ENCODE measurements at regions not wholly inside any gene's neighbourhood (a gene's known extent, or its start where the extent isn't known, plus 50 kb on each side); places are given as distances from the start of the nearest gene placed in this dataset.

DNA sequence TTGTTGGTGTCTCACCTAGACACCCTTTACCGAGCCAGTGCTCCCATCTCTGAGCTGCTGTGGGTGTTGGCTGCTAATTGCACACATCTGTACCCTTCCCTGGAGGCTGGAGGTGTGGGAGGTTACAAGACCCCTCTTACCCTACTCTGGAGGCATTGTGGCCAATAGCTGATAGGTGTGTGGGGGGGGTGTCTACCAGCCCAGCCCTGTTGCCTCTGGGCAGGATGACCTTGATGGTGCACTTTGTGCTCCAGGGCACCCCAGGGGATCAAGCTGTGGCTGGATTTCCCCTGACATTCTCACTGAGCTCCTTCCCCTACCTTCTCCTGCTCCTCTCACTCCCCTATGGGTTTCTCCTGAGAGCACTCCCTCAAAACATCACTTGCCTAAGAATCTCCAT, 104.7 kb upstream of the ADPGK start:
- Histone ChIP-seq H3K4me2 (ENCODE audit: extremely low read depth, insufficient read depth, low read length) (no peak overlapping the region), H3K79me2 (ENCODE audit: control insufficient read depth, insufficient read depth, low read length) (no peaks in the 10 kb centered on the region), H3K9me3 (ENCODE audit: control insufficient read depth, insufficient read depth, low read depth, low read length) (no peaks in the 10 kb centered on the region), H3K4me3 (replicated peaks in 1 of 4; ENCODE audit: control extremely low read depth in 1 of 4, insufficient read depth in 1 of 4, low read depth in 3 of 4, low read length in 4 of 4) (no peak overlapping the region), H4K20me1 (ENCODE audit: control insufficient read depth, extremely low read depth, insufficient read depth, low read length) (no peaks in the 10 kb centered on the region), H3K27ac (ENCODE audit: insufficient read depth, low read length) (no peak overlapping the region), H3K27me3 (ENCODE audit: control insufficient read depth, insufficient read depth, low read length) (no peaks in the 10 kb centered on the region), H3K4me1 (ENCODE audit: control insufficient read depth, extremely low read depth, insufficient read depth, low read length) (no peaks in the 10 kb centered on the region), H3K9ac (ENCODE audit: insufficient read depth, low read length) (no peak overlapping the region), H3K36me3 (ENCODE audit: control insufficient read depth, insufficient read depth, low read length) (no peaks in the 10 kb centered on the region), H2AFZ (ENCODE audit: low read length) (no peak overlapping the region)
- no peak for DNase-seq (ENCODE audit: low read depth in 2 of 2)
- TF ChIP-seq, protein P1, sequence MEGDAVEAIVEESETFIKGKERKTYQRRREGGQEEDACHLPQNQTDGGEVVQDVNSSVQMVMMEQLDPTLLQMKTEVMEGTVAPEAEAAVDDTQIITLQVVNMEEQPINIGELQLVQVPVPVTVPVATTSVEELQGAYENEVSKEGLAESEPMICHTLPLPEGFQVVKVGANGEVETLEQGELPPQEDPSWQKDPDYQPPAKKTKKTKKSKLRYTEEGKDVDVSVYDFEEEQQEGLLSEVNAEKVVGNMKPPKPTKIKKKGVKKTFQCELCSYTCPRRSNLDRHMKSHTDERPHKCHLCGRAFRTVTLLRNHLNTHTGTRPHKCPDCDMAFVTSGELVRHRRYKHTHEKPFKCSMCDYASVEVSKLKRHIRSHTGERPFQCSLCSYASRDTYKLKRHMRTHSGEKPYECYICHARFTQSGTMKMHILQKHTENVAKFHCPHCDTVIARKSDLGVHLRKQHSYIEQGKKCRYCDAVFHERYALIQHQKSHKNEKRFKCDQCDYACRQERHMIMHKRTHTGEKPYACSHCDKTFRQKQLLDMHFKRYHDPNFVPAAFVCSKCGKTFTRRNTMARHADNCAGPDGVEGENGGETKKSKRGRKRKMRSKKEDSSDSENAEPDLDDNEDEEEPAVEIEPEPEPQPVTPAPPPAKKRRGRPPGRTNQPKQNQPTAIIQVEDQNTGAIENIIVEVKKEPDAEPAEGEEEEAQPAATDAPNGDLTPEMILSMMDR (conservative IDR thresholded peaks at IDR 0.05 in 1 of 2, IDR thresholded peaks at IDR 0.05 in 1 of 2; ENCODE audit: low read depth in 1 of 2, low read length in 2 of 2): no peak
- TF ChIP-seq EZH2 (IDR thresholded peaks at IDR 0.05; ENCODE audit: low read length, missing control alignments): no peak

DNA sequence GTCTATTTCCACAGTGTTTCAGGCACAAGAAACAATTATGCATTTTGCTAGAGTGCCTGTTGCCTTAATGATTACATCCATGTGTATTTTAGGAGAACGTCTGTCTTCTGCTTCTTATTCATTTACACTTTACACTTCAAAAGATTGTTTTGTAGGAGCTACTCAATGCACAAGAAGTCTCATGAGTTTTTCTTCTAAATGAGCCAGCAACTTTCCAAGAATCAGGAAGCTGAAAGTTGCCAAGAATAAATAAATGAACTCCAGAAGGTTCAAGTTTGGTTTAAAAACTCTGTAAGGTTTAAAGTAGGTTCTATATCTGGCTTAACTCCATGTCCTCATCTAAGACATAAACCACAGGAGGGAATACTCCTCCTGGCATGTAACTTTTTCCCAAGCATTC, 103.8 kb upstream of the ADPGK start:
- Histone ChIP-seq H3K36me3 (ENCODE audit: control insufficient read depth, insufficient read depth, low read length) (no peaks in the 10 kb centered on the region), H3K9ac (ENCODE audit: insufficient read depth, low read length) (no peak overlapping the region), H3K4me2 (ENCODE audit: extremely low read depth, insufficient read depth, low read length) (no peak overlapping the region), H3K27me3 (ENCODE audit: control insufficient read depth, insufficient read depth, low read length) (no peaks in the 10 kb centered on the region), H4K20me1 (ENCODE audit: control insufficient read depth, extremely low read depth, insufficient read depth, low read length) (no peaks in the 10 kb centered on the region), H3K27ac (ENCODE audit: insufficient read depth, low read length) (no peak overlapping the region), H3K79me2 (ENCODE audit: control insufficient read depth, insufficient read depth, low read length) (no peaks in the 10 kb centered on the region), H3K4me1 (ENCODE audit: control insufficient read depth, extremely low read depth, insufficient read depth, low read length) (no peaks in the 10 kb centered on the region), H3K4me3 (replicated peaks in 1 of 4; ENCODE audit: control extremely low read depth in 1 of 4, insufficient read depth in 1 of 4, low read depth in 3 of 4, low read length in 4 of 4) (no peak overlapping the region), H2AFZ (ENCODE audit: low read length) (no peak overlapping the region), H3K9me3 (ENCODE audit: control insufficient read depth, insufficient read depth, low read depth, low read length) (no peaks in the 10 kb centered on the region)
- no peak for DNase-seq (ENCODE audit: low read depth in 2 of 2)
- TF ChIP-seq EZH2 (IDR thresholded peaks at IDR 0.05; ENCODE audit: low read length, missing control alignments): no peak
- TF ChIP-seq, protein P1 (conservative IDR thresholded peaks at IDR 0.05 in 1 of 2, IDR thresholded peaks at IDR 0.05 in 1 of 2; ENCODE audit: low read depth in 1 of 2, low read length in 2 of 2): no peak

DNA sequence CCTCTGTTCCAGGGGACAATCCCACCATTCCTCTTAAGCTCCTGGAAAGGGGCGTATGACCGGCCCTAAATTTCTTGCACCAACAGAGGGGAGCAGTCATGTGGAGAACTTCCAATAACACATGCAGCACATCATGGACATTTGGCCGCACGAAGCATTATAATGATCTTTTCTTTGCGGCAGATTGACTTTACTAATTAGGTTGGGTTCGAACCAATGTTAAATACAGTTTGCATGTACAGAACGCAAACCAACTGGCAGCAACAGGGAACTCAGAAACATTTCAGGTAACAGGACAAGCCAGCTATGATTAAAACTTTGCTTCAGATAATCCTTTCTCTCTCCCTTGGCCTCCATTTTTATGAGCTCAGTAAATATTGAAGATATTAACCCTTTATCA, 100.8 kb upstream of the ADPGK start:
- Histone ChIP-seq H3K4me2 (ENCODE audit: extremely low read depth, insufficient read depth, low read length) (no peak overlapping the region), H3K4me3 (replicated peaks in 1 of 4; ENCODE audit: control extremely low read depth in 1 of 4, insufficient read depth in 1 of 4, low read depth in 3 of 4, low read length in 4 of 4) (no peak overlapping the region), H3K4me1 (ENCODE audit: control insufficient read depth, extremely low read depth, insufficient read depth, low read length) (no peaks in the 10 kb centered on the region), H3K27me3 (ENCODE audit: control insufficient read depth, insufficient read depth, low read length) (no peaks in the 10 kb centered on the region), H3K79me2 (ENCODE audit: control insufficient read depth, insufficient read depth, low read length) (no peaks in the 10 kb centered on the region), H2AFZ (ENCODE audit: low read length) (no peak overlapping the region), H3K36me3 (ENCODE audit: control insufficient read depth, insufficient read depth, low read length) (no peaks in the 10 kb centered on the region), H3K9me3 (ENCODE audit: control insufficient read depth, insufficient read depth, low read depth, low read length) (no peaks in the 10 kb centered on the region), H3K27ac (ENCODE audit: insufficient read depth, low read length) (no peak overlapping the region), H3K9ac (ENCODE audit: insufficient read depth, low read length) (no peak overlapping the region), H4K20me1 (ENCODE audit: control insufficient read depth, extremely low read depth, insufficient read depth, low read length) (no peaks in the 10 kb centered on the region)
- TF ChIP-seq, protein P1 (conservative IDR thresholded peaks at IDR 0.05 in 1 of 2, IDR thresholded peaks at IDR 0.05 in 1 of 2; ENCODE audit: low read depth in 1 of 2, low read length in 2 of 2): no peak
- TF ChIP-seq EZH2 (IDR thresholded peaks at IDR 0.05; ENCODE audit: low read length, missing control alignments): no peak
- DNase-seq (ENCODE audit: low read depth in 2 of 2): no peak
